ENCODE measurements at regions not wholly inside any gene's neighbourhood (a gene's known extent, or its start where the extent isn't known, plus 50 kb on each side); places are given as distances from the start of the nearest gene placed in this dataset.
"Not testable (repeated sequence)": the region's sequence is repeated elsewhere in the genome, so short reads cannot be mapped to it uniquely, and the experiment has no call there.

DNA sequence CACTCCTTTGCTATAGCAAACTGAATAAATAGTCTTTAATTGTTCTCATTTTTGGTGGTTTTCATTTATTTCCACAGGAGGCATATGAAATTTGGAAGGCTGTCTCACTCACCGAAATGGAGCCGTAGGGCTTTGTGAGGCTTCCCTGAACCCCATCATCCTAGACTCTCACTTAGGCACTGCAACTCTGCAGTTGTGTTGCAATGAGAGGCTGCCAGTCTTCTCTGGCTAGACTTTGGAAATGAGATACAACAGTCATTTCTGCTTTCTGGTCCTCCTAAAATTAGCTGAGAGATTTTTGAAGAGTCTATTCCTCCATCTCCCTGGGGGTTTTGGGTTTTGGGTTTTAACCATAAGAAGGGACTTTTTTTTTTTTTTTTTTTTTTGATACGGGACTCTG, 146.5 kb downstream of the SH3BGRL start:
- no peak for DNase-seq

DNA sequence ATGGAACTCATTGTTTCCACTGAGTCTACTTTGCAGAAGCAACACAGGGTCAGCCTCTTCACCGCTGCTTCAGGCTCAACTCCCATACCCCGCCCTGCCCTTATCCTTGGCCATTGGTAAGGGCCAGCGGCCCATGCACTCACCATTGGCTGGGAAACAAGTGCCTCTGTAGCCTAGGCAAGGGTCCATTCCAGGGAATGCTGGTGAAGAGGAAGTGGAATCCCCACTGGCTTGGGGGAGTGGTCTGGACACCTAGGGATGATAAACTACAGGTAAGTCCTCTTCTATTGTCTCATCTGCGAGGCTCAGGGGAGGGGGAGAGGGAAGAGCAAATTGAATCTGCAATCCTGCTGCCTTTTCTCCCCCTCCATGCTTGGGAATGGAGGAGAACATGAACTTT, 153.1 kb downstream of the SH3BGRL start:
- DNase-seq: no peak

DNA sequence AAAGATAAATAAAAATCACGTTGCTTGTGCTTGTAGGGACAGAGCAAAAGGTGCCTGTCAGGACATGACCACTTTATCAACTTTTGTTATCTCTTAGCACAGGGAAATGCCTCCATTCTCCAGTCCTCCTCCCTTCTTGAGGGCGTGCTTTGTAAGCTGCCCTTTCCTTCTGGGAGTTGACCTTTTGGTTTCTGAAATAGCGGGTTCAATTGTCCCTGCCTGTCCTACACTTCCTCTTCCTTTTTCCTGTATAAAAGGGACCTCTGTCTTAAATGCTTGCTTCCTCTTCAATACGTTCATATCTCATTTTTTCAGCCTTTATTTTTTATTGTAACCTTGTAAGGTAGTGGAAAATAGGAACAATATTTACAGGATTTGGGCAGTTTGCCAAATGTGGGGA, 153.5 kb downstream of the SH3BGRL start:
- no peak for DNase-seq

DNA sequence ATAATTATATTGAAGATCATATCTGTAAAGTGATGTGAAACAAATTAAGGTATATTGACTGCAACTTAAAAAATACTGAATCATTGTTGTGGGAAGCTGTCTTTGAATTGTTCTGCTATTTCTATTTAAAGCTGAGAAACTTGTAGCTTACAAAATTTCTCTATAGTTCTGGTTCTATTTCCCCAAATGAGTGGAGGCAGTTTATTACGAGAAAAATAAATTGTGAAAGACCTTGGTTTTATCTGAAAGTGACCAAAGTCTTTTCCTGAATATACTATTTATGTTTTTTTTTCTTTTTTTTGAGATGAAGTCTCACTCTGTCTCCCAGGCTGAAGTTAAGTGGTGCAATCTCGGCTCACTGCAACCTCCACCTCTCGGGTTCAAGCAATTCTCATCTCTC, 165.4 kb downstream of the SH3BGRL start:
- no peak for DNase-seq

DNA sequence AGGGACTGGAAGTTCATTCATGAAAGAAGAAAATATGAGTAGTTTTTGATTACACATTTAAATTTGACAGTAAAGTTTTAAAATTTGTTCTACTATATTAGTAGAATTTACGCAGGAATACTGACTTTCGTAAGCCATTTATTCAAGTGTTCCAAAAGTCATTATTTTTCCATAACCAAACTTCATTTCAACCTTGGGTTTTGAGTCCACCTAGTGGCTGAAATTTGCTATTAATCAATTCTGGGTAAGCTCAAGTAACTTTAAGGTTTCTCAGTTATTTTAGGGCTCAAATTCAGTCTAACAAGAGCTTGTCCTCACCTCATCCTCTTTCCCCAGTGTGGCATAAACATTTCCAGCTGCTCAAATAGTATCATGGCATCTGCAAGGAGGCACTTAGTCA, 175.4 kb downstream of the SH3BGRL start:
- DNase-seq: peak; percentile 9 to 34 (median 29)

DNA sequence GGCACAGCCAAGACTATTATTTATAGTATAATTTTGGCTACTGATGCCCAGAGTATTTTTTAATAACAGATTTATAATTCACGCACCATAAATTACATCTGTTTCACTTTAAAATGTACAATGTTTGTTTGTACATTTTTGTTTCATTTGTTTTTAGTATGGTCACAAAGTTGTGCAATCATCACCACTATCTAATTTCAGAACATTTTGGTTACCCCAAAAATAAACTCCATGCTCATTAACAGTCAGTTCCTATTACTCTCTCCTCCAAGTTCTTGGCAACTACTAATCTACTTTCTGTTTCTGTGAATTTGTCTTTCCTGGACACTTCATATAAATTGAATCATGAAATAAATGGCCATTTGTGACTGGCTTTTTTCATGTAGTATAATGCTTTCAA, 176.7 kb downstream of the SH3BGRL start:
- no peak for DNase-seq

DNA sequence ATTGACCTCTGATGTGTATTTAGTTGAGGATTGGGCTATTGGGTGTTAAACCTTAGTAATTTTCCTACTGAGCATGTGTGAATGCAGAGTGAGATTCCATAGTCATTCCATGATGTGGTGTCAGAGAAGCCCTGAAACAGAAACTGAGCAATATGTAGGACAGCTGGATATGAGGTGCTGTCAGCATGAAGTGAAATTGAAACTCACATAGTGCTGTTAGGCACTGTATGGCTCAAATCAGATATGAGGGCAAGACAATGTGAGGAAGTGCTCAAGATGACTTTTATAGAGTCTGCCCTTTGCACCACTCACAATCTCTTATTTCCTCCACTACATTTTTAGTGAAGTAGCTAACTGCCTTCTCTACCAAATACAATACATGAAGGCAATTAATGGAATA, 188.3 kb downstream of the SH3BGRL start:
- no peak for DNase-seq

DNA sequence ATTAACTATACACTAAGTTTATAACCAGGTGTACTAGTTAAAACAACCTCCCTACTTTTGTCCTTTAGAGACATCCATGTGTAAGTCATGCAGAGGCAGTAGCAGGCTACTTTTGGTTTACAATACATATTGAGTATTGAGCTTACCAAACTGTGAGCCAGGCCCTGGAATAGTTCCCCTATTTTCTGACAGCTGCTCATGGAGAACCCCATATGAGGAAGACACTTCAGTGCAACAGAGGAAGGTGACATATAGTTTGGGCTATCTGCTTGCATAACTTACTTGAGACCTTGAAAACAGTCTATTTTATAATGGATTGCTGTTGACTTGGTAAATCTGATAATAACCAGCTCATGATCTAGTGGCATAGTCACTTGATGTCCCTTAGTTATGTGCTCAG, 190.5 kb downstream of the SH3BGRL start:
- DNase-seq: no peak

DNA sequence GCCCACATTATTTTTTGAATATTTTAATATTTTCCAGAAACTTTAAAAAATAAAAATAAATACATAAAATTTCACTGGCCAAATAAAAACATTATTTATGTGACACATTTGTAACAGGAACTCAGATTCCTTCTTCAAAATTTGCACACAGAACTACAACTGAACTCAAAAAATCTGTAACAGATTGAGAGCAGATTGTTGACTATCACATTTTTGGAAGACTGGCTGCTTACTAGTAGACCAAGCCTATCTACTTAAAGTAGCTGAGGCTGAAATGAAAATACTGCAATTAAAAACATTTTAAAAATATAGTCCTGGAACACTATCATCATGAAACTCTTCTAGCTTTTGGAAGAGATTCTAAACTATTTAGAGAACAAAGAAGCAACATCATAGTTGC, 203.9 kb downstream of the SH3BGRL start:
- no peak for DNase-seq

DNA sequence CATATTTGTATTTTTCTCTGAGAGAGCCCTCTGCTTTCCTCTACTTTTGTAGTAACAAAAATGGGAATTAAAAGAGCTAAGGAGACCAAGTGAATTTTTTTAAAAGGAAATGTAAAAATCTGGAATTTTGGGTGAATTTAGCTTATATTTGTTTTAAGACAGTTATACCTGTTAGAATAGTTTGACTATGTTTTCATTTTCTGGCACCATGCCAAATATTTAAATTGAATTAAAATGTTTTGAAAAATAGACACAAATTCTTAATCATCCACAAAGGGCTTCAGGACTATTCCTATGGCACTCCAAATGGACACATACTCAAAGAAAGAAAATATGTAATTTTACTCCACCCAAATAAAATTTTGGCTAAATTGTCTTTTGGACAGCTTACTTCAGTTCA, 209.6 kb downstream of the SH3BGRL start:
- no peak for DNase-seq

DNA sequence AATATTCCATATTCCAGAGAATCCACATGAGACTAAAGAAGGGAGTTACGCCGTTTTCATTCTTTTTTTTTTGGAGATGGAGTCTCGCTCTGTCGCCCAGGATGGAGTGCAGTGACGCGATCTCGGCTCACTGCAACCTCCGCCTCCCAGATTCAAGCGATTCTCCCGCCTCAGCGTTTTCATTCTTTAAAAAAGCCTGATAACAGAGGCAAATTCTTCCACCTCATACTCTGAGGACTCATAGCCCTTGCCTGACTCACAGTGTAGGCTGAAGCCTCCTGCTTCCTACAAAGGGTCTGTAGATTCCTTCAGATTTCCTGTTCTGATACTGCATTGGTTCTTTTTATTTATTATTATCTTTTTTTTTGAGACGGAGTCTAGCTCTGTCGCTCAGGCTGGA, 210.5 kb downstream of the SH3BGRL start:
- DNase-seq: no peak

DNA sequence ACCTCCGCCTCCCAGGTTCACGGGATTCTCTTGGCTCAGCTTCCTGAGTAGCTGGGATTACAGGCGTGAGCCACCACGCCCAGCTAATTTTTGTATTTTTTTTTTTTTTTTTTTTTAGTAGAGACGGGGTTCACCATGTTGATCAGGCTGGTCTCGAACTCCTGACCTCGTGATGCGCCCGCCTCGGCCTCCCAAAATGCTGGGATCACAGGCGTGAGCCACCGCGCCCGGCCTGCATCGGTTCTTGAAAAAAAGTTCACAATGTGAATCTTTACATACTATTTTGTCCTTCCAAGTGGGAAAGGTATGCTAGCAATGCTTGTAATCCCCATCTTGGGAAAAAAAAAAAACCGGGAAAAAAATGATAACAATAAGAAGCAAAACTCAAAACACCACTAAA, 211.0 kb downstream of the SH3BGRL start:
- not testable (repeated sequence) for DNase-seq

DNA sequence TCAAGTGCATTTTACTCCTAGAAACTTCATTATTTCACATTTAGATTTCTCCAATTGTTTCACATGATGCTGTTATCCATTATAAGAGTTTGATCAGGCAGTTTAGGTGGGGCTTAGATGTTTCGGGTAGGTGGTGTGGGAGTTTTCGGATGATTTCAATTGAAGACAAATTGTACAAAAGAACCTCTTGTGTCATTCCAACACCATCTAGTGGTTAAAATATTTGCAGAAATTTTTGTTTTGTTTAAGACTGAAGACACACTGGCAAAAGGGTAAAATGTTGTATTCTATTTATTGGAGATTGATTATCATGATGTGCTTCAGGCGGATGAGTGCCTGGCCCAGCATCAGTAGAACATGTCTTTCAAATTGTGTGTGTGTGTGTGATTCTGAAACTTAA, 212.7 kb downstream of the SH3BGRL start:
- no peak for DNase-seq
